GM23248 (cell line): ENCODE measurements at regions not wholly inside any gene's neighbourhood (a gene's known extent, or its start where the extent isn't known, plus 50 kb on each side); places are given as distances from the start of the nearest gene placed in this dataset.

Experiments used
- DNase-seq: peaks from one replicate; pipeline ENCODE4 v3.0.0-alpha.2; 2015
- H2AFZ ChIP-seq: fragments of 200-600 bp; sonication (generic); 2 replicates; pipeline ENCODE4 v1.6.1; 2016; ENCODE audit warnings: antibody characterized with exemption
- H3F3A ChIP-seq: fragments of 200-600 bp; sonication (generic); 2 replicates; pipeline ENCODE4 v1.6.1; 2016; ENCODE audit warnings: mild to moderate bottlenecking, antibody characterized with exemption, mixed run types; ENCODE audit not compliant: insufficient read depth
- H3K27ac ChIP-seq: fragments of 200-600 bp; sonication (generic); 2 replicates; pipeline ENCODE4 v1.5.1; 2016; ENCODE audit warnings: mild to moderate bottlenecking
- H3K27me3 ChIP-seq: fragments of 200-600 bp; sonication (generic); replicated peaks from 2 replicates; pipeline ENCODE4 v1.6.1; 2016; ENCODE audit warnings: mild to moderate bottlenecking; ENCODE audit not compliant: insufficient read depth
- H3K36me3 ChIP-seq: fragments of 200-600 bp; sonication (generic); 2 replicates; pipeline ENCODE4 v1.6.1; 2016; ENCODE audit warnings: low read depth, mild to moderate bottlenecking
- H3K4me1 ChIP-seq: fragments of 200-600 bp; sonication (generic); 2 replicates; pipeline ENCODE4 v1.6.1; 2016; ENCODE audit warnings: mild to moderate bottlenecking; ENCODE audit not compliant: insufficient read depth
- H3K4me2 ChIP-seq: fragments of 200-600 bp; sonication (generic); one replicate; pipeline ENCODE4 v1.6.1; 2016; ENCODE audit warnings: mild to moderate bottlenecking; ENCODE audit not compliant: unreplicated experiment
- H3K4me3 ChIP-seq: fragments of 200-600 bp; sonication (generic); 2 replicates; pipeline ENCODE4 v1.5.1; 2016; ENCODE audit warnings: mild to moderate bottlenecking
- H3K79me2 ChIP-seq: fragments of 200-600 bp; sonication (generic); 2 replicates; pipeline ENCODE4 v1.6.1; 2016; ENCODE audit warnings: mild to moderate bottlenecking; ENCODE audit not compliant: insufficient read depth
- H3K9ac ChIP-seq: fragments of 200-600 bp; sonication (generic); 2 replicates; pipeline ENCODE4 v1.6.1; 2016; ENCODE audit warnings: mild to moderate bottlenecking
- H3K9me2 ChIP-seq: fragments of 200-600 bp; sonication (generic); 2 replicates; pipeline ENCODE4 v1.6.1; 2016; ENCODE audit warnings: mixed run types, mild to moderate bottlenecking, moderate library complexity; ENCODE audit not compliant: insufficient read depth
- H3K9me3 ChIP-seq: fragments of 200-600 bp; sonication (generic); one replicate; pipeline ENCODE4 v1.6.1; 2017; ENCODE audit warnings: low read depth
- H4K20me1 ChIP-seq: fragments of 200-600 bp; sonication (generic); 2 replicates; pipeline ENCODE4 v1.6.0; 2016; ENCODE audit not compliant: insufficient read depth
- EZH2 ChIP-seq: fragments of 200-600 bp; sonication (generic); IDR thresholded peaks from 2 replicates; pipeline ENCODE4 v1.6.1; 2018; ENCODE audit warnings: antibody characterized with exemption, mild to moderate bottlenecking; ENCODE audit not compliant: insufficient read depth, poor library complexity, severe bottlenecking
- EZH2phosphoT487 ChIP-seq: fragments of 200-600 bp; sonication (generic); IDR thresholded peaks from 2 replicates; pipeline ENCODE4 v1.6.1; 2018; ENCODE audit warnings: antibody characterized with exemption, moderate library complexity, mild to moderate bottlenecking, low read depth; ENCODE audit not compliant: insufficient read depth
- WGBS, 2 experiments: methylation state at CpG; one replicate each; pipeline ENCODE4 v1.1.6; 2015 to 2017; ENCODE audit warnings: low lambda C conversion rate in 2 of 2, low coverage in 1 of 2; ENCODE audit errors: missing lambda C conversion rate in 2 of 2; 5-methylcytosine and 5-hydroxymethylcytosine counted together
- in situ Hi-C: fragments of 300-500 bp; cut with MboI; formaldehyde crosslinking; loops from 2 replicates; pipeline ENCODE4 v1.15.0; 2020

GRCh38 chr2:239871481-239872435 lies 153.4 kb downstream of the NDUFA10 start:
- H2AFZ ChIP-seq, result no peak overlapping the region
- in situ Hi-C loops, result no loop called here
- H3K27ac ChIP-seq, result no peak overlapping the region
- TF ChIP-seq EZH2 (no peak), EZH2phosphoT487 (no peak)
- H3K27me3 ChIP-seq, result no peaks in the 10 kb centered on the region; the same call in 1 of the 2 replicates
- H3K4me3 ChIP-seq, result no peak overlapping the region
- H3K9me3 ChIP-seq, result no peaks in the 10 kb centered on the region
- H3K4me1 ChIP-seq, result no peaks in the 10 kb centered on the region
- WGBS, 2 experiments, result 56 to 60% methylated on average over 14 to 15 of the region's 15 CpGs
- DNase-seq, result no peak
- H3K9ac ChIP-seq, result no peak overlapping the region
- H3K79me2 ChIP-seq, result no peaks in the 10 kb centered on the region
- no peaks in the 10 kb centered on the region for H3K9me2 ChIP-seq
- peaks cover 9% of the 10 kb centered on the region; the same call in 1 of the 2 replicates for H3F3A ChIP-seq
- no peaks in the 10 kb centered on the region for H4K20me1 ChIP-seq
- no peaks in the 10 kb centered on the region for H3K36me3 ChIP-seq
- H3K4me2 ChIP-seq, result no peak overlapping the region

GRCh38 chr2:239870863-239871262 lies 154.3 kb downstream of the NDUFA10 start:
- Histone ChIP-seq H3K4me1 (no peaks in the 10 kb centered on the region), H3K4me3 (no peak overlapping the region), H3K9ac (no peak overlapping the region), H3K27me3 (no peaks in the 10 kb centered on the region; the same call in 1 of the 2 replicates), H3K9me2 (no peaks in the 10 kb centered on the region), H3K27ac (no peak overlapping the region), H3F3A (peaks cover 15% of the 10 kb centered on the region), H3K4me2 (no peak overlapping the region), H4K20me1 (no peaks in the 10 kb centered on the region), H3K79me2 (no peaks in the 10 kb centered on the region), H3K36me3 (no peaks in the 10 kb centered on the region), H3K9me3 (no peaks in the 10 kb centered on the region), H2AFZ (no peak overlapping the region)
- in situ Hi-C loops, result no loop called here
- TF ChIP-seq EZH2phosphoT487 (no peak), EZH2 (no peak)
- no peak for DNase-seq
- WGBS, 2 experiments, result 55 to 60% methylated on average over 12 of the region's 12 CpGs

GRCh38 chr2:239870276-239870675 lies 154.9 kb downstream of the NDUFA10 start:
- Histone ChIP-seq H3K27ac (no peak overlapping the region), H2AFZ (no peak overlapping the region), H4K20me1 (no peaks in the 10 kb centered on the region), H3K27me3 (no peaks in the 10 kb centered on the region; the same call in 1 of the 2 replicates), H3K9ac (no peak overlapping the region), H3K9me3 (no peaks in the 10 kb centered on the region), H3K9me2 (no peaks in the 10 kb centered on the region), H3K4me2 (no peak overlapping the region), H3K79me2 (no peaks in the 10 kb centered on the region), H3K36me3 (no peaks in the 10 kb centered on the region), H3K4me1 (no peaks in the 10 kb centered on the region), H3F3A (peaks cover 15% of the 10 kb centered on the region), H3K4me3 (no peak overlapping the region)
- TF ChIP-seq EZH2phosphoT487 (no peak), EZH2 (no peak)
- WGBS, 2 experiments, result 67 to 74% methylated on average over 12 of the region's 12 CpGs
- no peak for DNase-seq
- in situ Hi-C loops, result no loop called here

GRCh38 chr2:239869272-239870155 lies 155.6 kb downstream of the NDUFA10 start:
- Histone ChIP-seq H3K36me3 (no peaks in the 10 kb centered on the region), H3K9me2 (no peaks in the 10 kb centered on the region), H3K4me1 (no peaks in the 10 kb centered on the region), H3F3A (peaks cover 15% of the 10 kb centered on the region), H3K27me3 (no peaks in the 10 kb centered on the region; the same call in 1 of the 2 replicates), H3K27ac (no peak overlapping the region), H3K9me3 (no peaks in the 10 kb centered on the region), H3K4me2 (no peak overlapping the region), H3K9ac (no peak overlapping the region), H4K20me1 (no peaks in the 10 kb centered on the region), H3K4me3 (no peak overlapping the region), H2AFZ (no peak overlapping the region), H3K79me2 (no peaks in the 10 kb centered on the region)
- in situ Hi-C loops, result no loop called here
- DNase-seq, result no peak
- WGBS, 2 experiments, result 75 to 80% methylated on average over 28 to 29 of the region's 29 CpGs
- TF ChIP-seq EZH2, result no peak
- TF ChIP-seq EZH2phosphoT487, result no peak
